GM18519 (cell line): ENCODE measurements at regions not wholly inside any gene's neighbourhood (a gene's known extent, or its start where the extent isn't known, plus 50 kb on each side); places are given as distances from the start of the nearest gene placed in this dataset.
A peak's percentile ranks its signal among the peaks of the same experiment; 100 is the strongest.
"Not testable (repeated sequence)": the region's sequence is repeated elsewhere in the genome, so short reads cannot be mapped to it uniquely, and the experiment has no call there.

ENCODE experiments used
- ATAC-seq: cut with Tn5 transposase; IDR thresholded peaks from one replicate; pipeline ENCODE4 v1.9.1; 2021; ENCODE audit warnings: mild to moderate bottlenecking, moderate library complexity; ENCODE audit not compliant: unreplicated experiment, low FRiP score

GRCh38 chr3:40691452-40691861 lies 166.7 kb downstream of the ZNF621 start:
- ATAC-seq = no peak

- ATAC-seq = no peak
Observed at GRCh38 chr3:40695848-40696247, 171.1 kb downstream of the ZNF621 start.

GRCh38 chr3:40698611-40699010 lies 173.9 kb downstream of the ZNF621 start:
- not testable (repeated sequence) for ATAC-seq

GRCh38 chr3:40701016-40701588 lies 176.3 kb downstream of the ZNF621 start:
- ATAC-seq = no peak

GRCh38 chr3:40704224-40704623 lies 179.5 kb downstream of the ZNF621 start:
- no peak for ATAC-seq

- no peak for ATAC-seq
Observed at GRCh38 chr3:40705663-40706062, 180.9 kb downstream of the ZNF621 start.

GRCh38 chr3:40713306-40713705 lies 188.5 kb downstream of the ZNF621 start:
- ATAC-seq = no peak

GRCh38 chr3:40713795-40714194 lies 189.0 kb downstream of the ZNF621 start:
- ATAC-seq = no peak

- ATAC-seq = no peak
Observed at GRCh38 chr3:40714771-40715345, 190.1 kb downstream of the ZNF621 start.

GRCh38 chr3:40715551-40715950 lies 190.8 kb downstream of the ZNF621 start:
- ATAC-seq = no peak

- ATAC-seq = no peak
Observed at GRCh38 chr3:40717471-40717870, 192.7 kb downstream of the ZNF621 start.

GRCh38 chr3:40718209-40718608 lies 193.4 kb downstream of the ZNF621 start:
- ATAC-seq = peak; percentile 10

GRCh38 chr3:40718681-40719080 lies 193.9 kb downstream of the ZNF621 start:
- peak; percentile 88 for ATAC-seq

GRCh38 chr3:40719660-40720287 lies 195.0 kb downstream of the ZNF621 start:
- no peak for ATAC-seq

- no peak for ATAC-seq
Observed at GRCh38 chr3:40720341-40720740, 195.6 kb downstream of the ZNF621 start.

- no peak for ATAC-seq
Observed at GRCh38 chr3:40720863-40721262, 196.1 kb downstream of the ZNF621 start.

GRCh38 chr3:40723083-40723660 lies 198.4 kb downstream of the ZNF621 start:
- no peak for ATAC-seq

- ATAC-seq = no peak
Observed at GRCh38 chr3:40725031-40725430, 200.3 kb downstream of the ZNF621 start.

- ATAC-seq = no peak
Observed at GRCh38 chr3:40731445-40731844, 206.7 kb downstream of the ZNF621 start.

GRCh38 chr3:40736943-40737342 lies 212.2 kb downstream of the ZNF621 start:
- no peak for ATAC-seq

GRCh38 chr3:40737343-40737742 lies 212.6 kb downstream of the ZNF621 start:
- no peak for ATAC-seq

GRCh38 chr3:40739971-40740370 lies 215.2 kb downstream of the ZNF621 start:
- ATAC-seq = no peak
